ENCODE measurements at regions not wholly inside any gene's neighbourhood (a gene's known extent, or its start where the extent isn't known, plus 50 kb on each side); places are given as distances from the start of the nearest gene placed in this dataset.
"Not testable (repeated sequence)": the region's sequence is repeated elsewhere in the genome, so short reads cannot be mapped to it uniquely, and the experiment has no call there.

DNA sequence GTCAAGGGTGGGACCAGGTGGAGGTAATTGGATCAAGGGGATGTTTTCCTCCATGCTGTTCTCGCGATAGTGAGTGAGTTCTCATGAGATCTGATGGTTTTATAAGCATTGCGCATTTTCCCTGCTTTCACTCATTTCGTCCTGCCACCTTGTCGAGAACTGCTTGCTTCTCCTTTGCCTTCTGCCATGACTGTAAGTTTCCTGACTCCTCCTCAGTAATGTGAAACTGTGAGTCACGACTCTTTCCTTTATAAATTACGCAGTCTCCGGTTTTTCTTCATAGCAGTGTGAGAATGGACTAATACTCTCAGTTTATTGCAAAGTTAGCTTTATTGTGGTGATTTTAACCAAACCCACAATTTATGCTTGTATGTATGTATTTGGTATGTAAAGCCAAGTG lies 878.5 kb upstream of the ANO3 start:
- ChIA-PET POLR2A (ENCODE audit: low non-redundant PET) (no interaction called here), CTCF (no interaction called here)
- H3K27ac ChIP-seq: no peak overlapping the region
- no peak for DNase-seq (ENCODE audit: low spot score)
- TF ChIP-seq CTCF (conservative IDR thresholded peaks at IDR 0.05; ENCODE audit: low read depth): no peak

DNA sequence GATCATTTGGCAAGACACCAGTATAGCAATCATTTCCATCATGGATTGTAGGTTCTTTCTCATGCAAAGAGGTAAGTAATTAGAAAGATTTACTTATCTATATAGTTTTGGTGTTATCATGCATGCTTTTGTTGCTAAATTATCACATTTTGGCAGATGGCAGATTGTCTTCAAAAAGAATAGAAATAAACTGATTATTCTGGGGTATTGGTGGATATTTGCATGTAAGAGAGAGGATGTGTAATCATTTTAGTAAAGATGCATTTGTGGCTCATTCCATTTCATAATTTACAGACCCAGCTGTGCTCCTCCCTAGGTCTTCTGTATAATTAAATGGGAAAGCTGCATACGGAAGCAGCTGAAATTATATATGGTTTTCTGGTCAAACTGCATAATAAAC lies 875.7 kb upstream of the ANO3 start:
- H3K27ac ChIP-seq: no peak overlapping the region
- TF ChIP-seq CTCF (conservative IDR thresholded peaks at IDR 0.05; ENCODE audit: low read depth): no peak
- CTCF ChIA-PET: no interaction called here
- DNase-seq (ENCODE audit: low spot score): no peak
- POLR2A ChIA-PET (ENCODE audit: low non-redundant PET): no interaction called here

DNA sequence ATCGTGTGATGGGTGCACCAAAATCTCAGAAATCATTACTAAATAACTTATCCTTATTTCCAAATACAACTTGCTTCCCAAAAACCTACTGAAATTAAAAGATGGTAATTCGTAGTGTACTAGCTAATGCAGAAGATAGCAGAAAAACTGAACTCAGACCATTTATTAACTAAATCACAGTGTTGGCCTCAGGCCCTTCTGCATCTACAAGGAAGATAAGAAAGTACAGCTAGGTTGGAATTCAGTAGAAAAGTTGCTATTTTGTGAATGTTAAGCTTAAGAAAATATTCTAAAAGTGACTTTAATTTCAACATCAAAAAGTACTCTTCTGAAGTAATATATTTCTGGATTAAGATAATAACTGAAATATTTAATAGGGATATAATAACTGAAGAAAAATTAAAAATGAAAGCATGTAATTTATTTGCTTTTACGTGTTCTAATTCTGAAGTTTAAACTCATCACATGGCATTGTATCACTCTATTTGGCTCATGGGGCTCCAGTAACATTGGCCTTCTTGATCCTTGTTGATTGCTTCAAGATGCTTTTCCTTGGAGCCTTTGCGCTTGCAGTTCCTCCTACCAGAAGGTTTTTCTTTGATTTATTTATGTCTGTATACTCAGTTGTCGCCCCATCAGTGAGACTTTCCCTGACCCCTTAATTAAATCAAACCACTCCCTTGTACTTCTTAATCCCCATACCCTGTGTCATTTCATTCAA lies 847.9 kb upstream of the ANO3 start:
- no peak for TF ChIP-seq CTCF (conservative IDR thresholded peaks at IDR 0.05; ENCODE audit: low read depth)
- no peak overlapping the region for H3K27ac ChIP-seq
- CTCF ChIA-PET: no interaction called here
- POLR2A ChIA-PET (ENCODE audit: low non-redundant PET): no interaction called here
- DNase-seq (ENCODE audit: low spot score): no peak

DNA sequence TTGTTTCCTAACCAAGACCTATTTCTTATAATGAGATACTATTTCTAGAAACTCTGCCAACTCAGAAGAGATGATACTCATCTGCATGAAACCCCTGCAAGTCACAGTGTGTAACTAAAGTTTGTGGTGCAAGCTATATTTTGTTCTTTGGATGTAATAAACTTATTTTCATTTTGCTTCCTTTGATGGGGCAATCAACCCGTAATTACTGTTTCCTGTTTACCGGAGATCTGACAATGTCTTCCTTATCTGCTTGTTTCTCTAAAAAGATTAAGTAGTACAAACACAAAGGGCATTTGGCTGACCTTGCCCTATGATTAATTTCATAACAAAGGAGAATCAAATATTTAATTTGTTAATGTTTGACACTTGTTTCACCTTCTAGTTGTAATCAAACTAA lies 846.6 kb upstream of the ANO3 start:
- ChIA-PET CTCF (no interaction called here), POLR2A (ENCODE audit: low non-redundant PET) (no interaction called here)
- no peak for TF ChIP-seq CTCF (conservative IDR thresholded peaks at IDR 0.05; ENCODE audit: low read depth)
- no peak overlapping the region for H3K27ac ChIP-seq
- no peak for DNase-seq (ENCODE audit: low spot score)

DNA sequence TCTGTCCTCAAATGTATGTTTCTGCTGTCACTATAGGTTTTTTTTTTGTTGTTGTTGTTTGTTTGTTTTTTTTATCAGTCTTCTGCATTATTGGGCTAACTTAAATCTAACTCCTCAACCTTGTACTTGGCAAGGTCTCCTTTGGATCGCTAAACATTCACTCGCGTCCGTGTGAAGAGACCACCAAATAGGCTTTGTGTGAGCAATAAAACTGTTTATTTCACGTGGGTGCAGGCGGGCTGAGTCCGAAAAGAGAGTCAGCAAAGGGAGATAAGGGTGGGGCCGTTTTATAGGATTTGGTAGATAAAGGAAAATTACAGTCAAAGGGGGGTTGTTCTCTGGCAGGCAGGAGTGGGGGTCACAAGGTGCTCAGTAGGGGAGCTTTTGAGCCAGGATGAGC lies 845.6 kb upstream of the ANO3 start:
- H3K27ac ChIP-seq; DNase-seq (ENCODE audit: low spot score); CTCF ChIA-PET; POLR2A ChIA-PET (ENCODE audit: low non-redundant PET): not testable (repeated sequence)

DNA sequence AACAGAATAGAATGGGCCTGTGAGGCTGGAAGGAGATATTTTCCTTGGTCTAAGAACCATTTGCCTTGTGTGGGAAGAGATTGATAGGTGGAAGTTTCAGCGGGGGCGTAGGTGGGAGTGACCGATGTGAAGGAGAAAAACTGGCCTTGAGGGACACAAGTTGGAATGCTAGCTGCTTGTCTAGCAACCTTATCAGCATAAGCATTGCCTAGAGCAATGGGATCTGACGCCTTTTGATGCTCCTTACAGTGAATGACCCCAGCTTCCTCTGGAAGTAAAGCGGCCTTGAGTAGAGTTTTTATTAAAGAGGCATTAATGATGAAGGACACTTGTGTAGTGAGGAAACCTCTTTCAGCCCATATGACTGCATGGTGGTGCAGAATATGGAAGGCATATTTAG lies 843.8 kb upstream of the ANO3 start:
- CTCF ChIA-PET; POLR2A ChIA-PET (ENCODE audit: low non-redundant PET); H3K27ac ChIP-seq; DNase-seq (ENCODE audit: low spot score): not testable (repeated sequence)

DNA sequence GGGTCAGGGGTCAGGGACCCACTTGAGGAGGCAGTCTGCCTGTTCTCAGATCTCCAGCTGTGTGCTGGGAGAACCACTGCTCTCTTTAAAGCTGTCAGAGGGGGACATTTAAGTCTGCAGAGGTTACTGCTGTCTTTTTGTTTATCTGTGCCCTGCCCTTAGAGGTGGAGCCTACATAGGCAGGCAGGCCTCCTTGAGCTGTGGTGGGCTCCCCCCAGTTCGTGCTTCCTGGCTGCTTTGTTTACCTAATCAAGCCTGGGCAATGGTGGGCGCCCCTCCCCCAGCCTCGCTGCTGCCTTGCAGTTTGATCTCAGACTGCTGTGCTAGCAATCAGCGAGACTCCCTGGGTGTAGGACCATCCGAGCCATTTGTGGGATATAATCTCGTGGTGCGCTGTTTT lies 830.5 kb upstream of the ANO3 start:
- CTCF ChIA-PET; H3K27ac ChIP-seq; DNase-seq (ENCODE audit: low spot score); POLR2A ChIA-PET (ENCODE audit: low non-redundant PET): not testable (repeated sequence)

DNA sequence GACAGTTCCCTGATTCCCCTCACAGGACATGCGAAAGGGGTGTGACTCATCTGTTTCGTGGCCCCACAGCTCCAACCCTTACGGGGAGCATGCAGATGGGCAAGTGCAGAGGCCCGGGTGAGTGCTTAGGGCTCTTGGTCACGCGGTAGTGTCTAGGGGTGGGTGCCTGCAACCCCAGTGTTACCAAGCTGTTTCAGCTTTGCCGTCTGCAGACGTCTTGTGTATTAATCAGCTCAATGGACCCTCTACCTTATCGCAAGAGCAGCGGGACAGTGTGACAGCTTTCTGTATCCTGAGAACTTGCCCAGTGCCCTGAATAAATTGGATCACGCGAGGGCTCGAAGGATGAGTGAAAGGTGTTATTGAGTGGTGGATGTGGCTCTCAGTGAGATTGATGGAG lies 816.4 kb upstream of the ANO3 start:
- no peak for DNase-seq (ENCODE audit: low spot score)
- TF ChIP-seq CTCF (conservative IDR thresholded peaks at IDR 0.05; ENCODE audit: low read depth): no peak
- H3K27ac ChIP-seq: no peak overlapping the region
- ChIA-PET POLR2A (ENCODE audit: low non-redundant PET) (no interaction called here), CTCF (no interaction called here)

Data from RWPE1 (cell line).